HPDE6-E6E7 (cell line): ENCODE measurements at regions not wholly inside any gene's neighbourhood (a gene's known extent, or its start where the extent isn't known, plus 50 kb on each side); places are given as distances from the start of the nearest gene placed in this dataset.

Source experiments
- DNase-seq: peaks from one replicate; pipeline ENCODE4 v3.0.0; 2011; ENCODE audit warnings: missing footprints; ENCODE audit errors: extremely low spot score

- DNase-seq: no peak
These were observed 765.6 kb upstream of the TENM3 start for GRCh38 chr4:181477591-181477990.

DNA sequence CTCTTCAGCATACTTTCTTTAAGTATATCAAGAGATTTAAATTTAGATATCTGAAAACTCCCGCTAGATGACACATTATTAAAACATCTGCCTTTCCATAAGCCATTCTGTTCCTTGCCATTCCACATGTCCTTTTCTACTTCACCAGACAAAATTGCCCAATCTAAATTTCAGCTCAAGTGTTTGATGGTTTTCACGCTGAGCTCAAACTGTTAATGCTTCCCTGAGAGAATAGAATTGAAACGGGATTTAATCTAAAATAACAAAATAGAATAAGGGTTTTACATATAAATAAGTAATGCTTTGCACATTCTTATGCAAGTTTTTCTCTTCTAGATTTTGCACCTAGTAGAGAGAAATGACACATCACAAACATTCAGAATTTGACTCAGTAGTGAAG lies 764.5 kb upstream of the TENM3 start:
- DNase-seq: no peak

DNA sequence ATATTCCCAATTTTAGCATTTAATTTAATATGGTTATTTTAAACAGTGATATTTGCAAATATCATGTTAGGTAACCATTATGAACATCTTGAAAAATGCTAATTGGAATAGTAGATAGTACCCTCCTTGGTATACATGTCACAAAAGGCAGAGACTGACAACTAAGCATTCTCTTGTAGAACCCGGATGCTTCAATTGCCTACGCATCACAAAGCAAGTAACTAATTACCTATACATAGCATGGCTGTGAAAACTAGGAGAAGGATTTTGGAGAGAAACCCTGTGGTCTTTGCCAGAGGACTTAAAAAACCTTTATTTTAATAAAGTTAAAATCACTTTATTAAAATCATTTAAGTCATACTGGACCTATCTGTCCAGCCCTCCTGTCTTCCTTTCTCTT lies 764.1 kb upstream of the TENM3 start:
- no peak for DNase-seq

- DNase-seq: no peak
These were observed 758.8 kb upstream of the TENM3 start for GRCh38 chr4:181484396-181484795.

DNA sequence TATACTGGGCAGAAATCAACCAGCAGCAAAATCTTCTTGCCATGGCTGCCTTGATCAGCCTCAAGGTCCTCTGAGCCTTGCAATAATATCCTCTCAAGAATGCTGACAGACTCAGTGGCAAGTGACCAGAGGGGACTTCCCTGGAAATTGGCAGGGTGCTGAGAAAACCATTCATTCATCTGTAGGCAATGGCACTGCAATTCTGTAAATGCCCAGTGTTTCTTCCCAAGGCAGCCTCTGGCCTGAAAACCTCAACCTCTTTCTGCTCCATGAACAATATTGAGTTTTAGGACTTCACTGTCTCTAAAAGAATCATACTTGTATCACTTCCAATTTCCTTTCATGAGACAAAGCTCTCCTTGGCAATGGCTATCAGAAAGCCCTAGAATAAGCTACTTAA lies 754.3 kb upstream of the TENM3 start:
- DNase-seq: no peak

- no peak for DNase-seq
These were observed 745.1 kb upstream of the TENM3 start for GRCh38 chr4:181498148-181498547.

DNA sequence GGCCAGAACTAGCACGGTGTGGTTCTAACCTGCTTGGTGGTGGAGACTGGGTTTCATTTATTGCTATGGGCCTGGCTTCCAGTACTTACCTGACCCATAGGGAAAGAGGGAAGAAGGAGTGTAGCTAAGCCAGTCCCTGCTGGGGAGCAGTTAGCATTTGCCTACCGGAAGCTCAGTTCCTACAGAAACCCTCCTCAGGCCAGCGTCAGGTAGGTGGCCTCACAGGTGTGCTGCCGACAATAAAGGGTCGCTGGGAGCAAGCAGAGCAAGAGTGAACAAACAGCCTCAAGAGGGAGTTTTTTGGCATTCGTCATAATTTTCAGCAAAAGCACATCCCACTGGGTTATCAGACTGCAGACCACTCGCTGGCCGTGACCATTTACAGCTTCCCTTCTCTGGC lies 740.6 kb upstream of the TENM3 start:
- no peak for DNase-seq

DNA sequence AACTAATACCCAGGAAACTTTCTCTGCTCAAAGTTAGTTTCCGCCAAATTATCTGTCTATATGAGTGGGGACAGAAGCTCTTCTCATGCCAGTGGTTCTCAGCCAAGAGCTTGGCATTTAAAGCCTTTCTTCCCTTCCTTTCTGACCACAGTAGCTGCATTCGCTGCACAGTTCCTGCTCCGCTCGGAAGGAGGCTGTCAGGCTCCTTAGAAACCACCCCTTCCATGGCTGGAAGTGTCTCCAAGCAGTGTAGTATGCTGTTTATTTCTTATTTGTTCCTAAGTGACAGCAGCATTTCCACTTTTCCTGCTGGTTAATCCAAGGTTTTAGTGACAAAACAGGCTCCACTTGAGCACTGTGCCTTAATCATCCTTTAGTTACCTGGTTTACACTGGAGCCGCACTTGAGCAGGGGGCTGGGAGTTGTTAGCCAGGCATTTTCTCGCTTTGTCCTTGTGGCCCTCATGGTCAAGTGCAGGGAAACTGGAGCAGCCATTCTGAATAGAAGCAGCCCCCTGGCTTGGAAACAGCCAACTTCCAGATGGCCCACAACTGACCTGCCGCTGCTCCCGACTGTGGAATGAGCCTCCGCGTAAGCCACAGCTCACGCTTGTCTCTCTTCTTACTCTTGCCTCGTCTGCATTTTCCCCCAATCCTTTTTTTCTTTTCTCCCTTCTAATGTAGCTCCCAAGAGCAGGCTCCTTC lies 739.4 kb upstream of the TENM3 start:
- DNase-seq: no peak

- no peak for DNase-seq
These were observed 738.3 kb upstream of the TENM3 start for GRCh38 chr4:181504924-181505323.

GRCh38 chr4:181507180-181507835 lies 735.9 kb upstream of the TENM3 start:
- DNase-seq: no peak

DNA sequence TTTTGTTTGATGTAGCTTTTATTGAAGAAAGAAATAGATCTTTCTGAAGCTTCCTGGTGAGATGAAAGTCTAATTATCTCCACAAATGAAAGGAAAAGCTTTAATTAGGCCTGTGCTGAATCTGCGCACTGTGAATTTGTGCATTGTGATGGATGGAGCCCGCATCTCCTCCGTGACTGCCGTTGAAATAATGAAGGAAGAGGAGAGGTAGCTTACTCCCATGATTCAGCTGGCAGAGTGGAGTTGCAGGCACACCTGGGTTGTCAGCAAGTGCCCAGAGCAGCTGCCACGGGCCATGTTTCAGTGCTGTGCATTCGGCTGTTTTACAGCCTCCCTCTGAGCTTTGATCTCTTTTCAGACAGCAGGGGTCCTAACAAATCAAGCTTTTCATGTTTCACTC lies 735.3 kb upstream of the TENM3 start:
- DNase-seq: no peak

DNA sequence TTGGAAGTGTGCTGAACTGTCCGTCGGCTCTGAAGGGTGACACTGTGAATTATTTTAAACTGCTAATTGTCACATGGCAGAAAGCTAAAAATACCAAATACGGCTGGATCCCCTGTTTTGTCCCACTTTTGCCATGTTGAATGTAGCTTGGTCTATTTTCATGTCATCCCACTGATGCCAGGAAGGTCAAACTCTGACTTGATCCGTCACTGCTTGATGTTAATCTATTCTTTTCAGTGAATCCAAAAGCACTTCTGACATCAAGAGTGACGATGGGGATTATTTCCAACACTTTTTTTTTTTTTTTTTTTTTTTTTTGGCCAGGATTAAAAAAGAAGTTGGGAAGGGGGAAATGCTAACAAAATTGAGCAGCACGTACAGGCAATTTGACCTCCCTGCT lies 734.6 kb upstream of the TENM3 start:
- DNase-seq: no peak

- no peak for DNase-seq
These were observed 734.1 kb upstream of the TENM3 start for GRCh38 chr4:181509073-181509472.

- DNase-seq: no peak
These were observed 725.7 kb upstream of the TENM3 start for GRCh38 chr4:181517491-181517890.

DNA sequence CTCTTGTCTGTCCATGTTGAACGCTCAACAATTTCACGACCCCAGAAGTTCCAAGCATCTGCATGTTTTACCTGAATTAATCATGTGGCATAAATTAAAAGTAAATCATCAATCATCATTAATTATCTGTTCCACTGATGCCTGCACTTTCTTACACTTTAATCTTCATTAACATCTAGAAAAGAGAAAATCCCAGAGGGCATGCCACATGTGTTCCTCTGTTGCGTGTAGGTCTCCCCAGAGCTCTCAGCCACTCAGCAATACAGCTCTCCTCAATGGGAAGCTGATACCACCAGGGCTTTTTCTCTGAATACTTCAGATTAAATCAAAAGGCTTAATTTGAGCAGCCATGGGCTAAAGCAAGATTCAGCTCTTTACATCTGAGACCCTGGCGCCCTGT lies 722.4 kb upstream of the TENM3 start:
- no peak for DNase-seq

- DNase-seq: no peak
These were observed 719.2 kb upstream of the TENM3 start for GRCh38 chr4:181523973-181524372.

DNA sequence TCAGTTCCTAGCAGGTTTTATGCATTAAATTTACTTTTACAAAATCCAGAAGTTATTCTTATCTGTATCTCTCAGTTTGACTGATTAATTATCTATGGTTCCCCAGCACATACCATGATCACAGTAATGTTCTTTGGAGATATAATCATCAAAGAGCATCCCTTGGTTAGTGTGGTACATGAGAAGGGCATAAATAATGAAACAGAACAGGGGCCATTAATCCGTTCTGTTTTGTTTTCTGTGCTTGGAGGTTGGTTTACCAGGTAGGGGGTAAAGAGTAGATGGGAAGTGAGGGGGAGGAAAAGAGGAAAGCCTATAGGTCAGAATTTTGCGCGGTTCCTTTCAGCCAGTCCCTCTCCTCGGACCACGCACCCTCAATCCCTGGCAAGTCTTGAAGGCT lies 718.7 kb upstream of the TENM3 start:
- no peak for DNase-seq

DNA sequence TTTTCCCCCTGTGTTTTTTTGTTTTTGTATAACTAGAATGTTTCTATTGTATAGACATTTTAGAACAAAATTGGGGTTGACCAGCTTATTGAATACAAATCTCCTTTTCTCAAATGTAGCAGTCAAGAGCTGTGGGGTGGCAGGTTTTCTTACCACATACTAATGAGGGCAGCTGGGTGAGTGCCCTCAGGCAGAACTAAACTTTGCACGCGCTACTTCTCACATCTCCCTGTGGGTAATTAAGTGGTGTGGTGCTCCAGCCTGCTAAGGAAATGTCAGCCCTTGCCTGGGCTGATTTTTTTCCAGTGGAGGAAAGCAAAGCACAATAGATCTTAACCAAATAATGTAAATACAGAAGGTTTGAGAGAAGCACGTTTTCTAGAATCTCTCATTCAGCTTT lies 717.6 kb upstream of the TENM3 start:
- no peak for DNase-seq

- DNase-seq: peak; percentile 64
These were observed 714.5 kb upstream of the TENM3 start for GRCh38 chr4:181528570-181529184.

GRCh38 chr4:181529537-181529936 lies 713.7 kb upstream of the TENM3 start:
- DNase-seq: no peak

DNA sequence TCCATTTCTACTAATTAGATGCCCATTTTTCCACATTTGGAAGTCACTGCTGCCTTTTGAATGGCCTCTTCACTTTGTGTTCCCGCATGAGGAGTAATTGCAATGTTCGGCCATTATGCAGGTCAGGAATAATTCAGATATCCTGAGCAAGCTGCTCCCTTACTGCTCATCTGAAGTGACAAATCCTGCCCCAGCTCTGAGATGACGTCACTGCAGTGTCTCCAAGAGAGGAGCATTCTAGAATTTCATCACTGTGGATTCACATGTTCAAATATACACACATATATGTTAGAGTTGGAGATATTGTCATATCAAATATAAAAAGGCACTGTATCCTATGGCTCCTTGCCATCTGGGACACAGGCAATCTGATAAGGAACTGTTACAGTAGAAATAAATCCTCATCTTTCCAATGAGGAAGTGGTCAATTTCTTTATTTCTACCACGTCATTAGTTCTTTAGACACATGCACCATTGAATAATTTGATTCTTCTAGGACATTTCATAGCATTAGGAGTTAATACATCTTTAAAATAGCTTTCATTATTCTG lies 706.9 kb upstream of the TENM3 start:
- no peak for DNase-seq

DNA sequence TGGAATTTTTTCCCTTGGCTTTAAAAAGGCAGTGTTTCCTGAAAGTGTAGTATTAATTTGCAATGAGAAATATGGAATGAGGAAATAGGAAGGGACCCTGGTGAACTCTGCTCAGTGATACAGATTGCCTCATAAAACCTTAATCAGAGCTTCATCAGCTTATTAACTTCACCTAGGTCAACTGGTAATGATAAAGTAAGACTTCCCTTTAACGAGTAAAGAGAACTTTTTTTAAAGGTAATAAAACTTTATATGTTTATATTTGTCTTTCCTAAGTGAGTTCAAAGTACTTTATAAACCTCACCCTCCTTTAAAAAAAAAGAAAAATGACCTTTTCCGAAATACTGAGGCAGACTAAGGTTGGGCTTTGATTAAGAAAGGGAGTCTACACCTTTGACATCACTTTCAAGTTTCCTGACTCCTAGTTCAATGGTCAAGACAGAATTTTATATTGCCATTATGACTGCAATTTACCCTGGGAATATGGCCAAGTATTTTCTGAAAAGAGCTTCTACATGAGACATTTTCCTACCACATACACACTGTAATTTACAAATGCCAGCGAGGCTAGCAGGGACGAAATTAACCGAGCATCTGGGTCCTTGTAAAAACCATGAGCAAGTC lies 706.3 kb upstream of the TENM3 start:
- no peak for DNase-seq

- no peak for DNase-seq
These were observed 704.8 kb upstream of the TENM3 start for GRCh38 chr4:181538431-181538830.
